K562 (cell line): ENCODE measurements at regions not wholly inside any gene's neighbourhood (a gene's known extent, or its start where the extent isn't known, plus 50 kb on each side); places are given as distances from the start of the nearest gene placed in this dataset.
A peak's percentile ranks its signal among the peaks of the same experiment; 100 is the strongest.

Experiments used
- CC2D1A ChIP-seq: fragments of 450-650 bp; IDR thresholded peaks from 2 replicates; pipeline ENCODE4 v1.6.1; 2017; ENCODE audit warnings: mild to moderate bottlenecking
- CCAR2 ChIP-seq: fragments of 200-400 bp; formaldehyde crosslinking; IDR thresholded peaks from 2 replicates; pipeline ENCODE4 v1.6.1; 2017; ENCODE audit warnings: mild to moderate bottlenecking, low read depth, low read length
- HDAC1 ChIP-seq, 2 experiments: fragments of 450-650 bp; IDR thresholded peaks; 2 replicates each; pipeline ENCODE4 v1.6.1; 2016 to 2017; ENCODE audit warnings: inconsistent platforms in 1 of 2, mild to moderate bottlenecking in 1 of 2, moderate library complexity in 1 of 2
- HMG20B ChIP-seq: fragments of 250-450 bp; sonication (Bioruptor Pico); IDR thresholded peaks from 2 replicates; pipeline ENCODE4 v1.5.0; 2021; ENCODE audit warnings: mild to moderate bottlenecking
- NFXL1 ChIP-seq: fragments of 450-650 bp; formaldehyde crosslinking; IDR thresholded peaks from 2 replicates; pipeline ENCODE4 v1.4.0; 2021; ENCODE audit warnings: mild to moderate bottlenecking
- NR4A1 ChIP-seq, 2 experiments: fragments of 250-450 bp in 1 of 2; fragments of 450-650 bp in 1 of 2; sonication (Bioruptor Pico) in 1 of 2; IDR thresholded peaks; 2 replicates each; pipeline versions ENCODE4 v1.4.0 to v1.6.1; 2016 to 2020; ENCODE audit warnings: mild to moderate bottlenecking in 2 of 2, missing compliant biosample characterization in 1 of 2, missing genetic modification characterization in 1 of 2, moderate library complexity in 1 of 2
- NUFIP1 ChIP-seq: fragments of 450-650 bp; IDR thresholded peaks from 2 replicates; pipeline ENCODE4 v1.6.1; 2018; ENCODE audit not compliant: partially characterized antibody
- PATZ1 ChIP-seq: fragments of 250-450 bp; sonication (Bioruptor Pico); IDR thresholded peaks from 2 replicates; pipeline ENCODE4 v1.5.0; 2020; ENCODE audit warnings: mild to moderate bottlenecking, borderline replicate concordance
- POU5F1 ChIP-seq: fragments of 150-350 bp; IDR thresholded peaks from 2 replicates; pipeline ENCODE4 v1.6.1; 2014; ENCODE audit warnings: borderline replicate concordance, low read length, low read depth, mild to moderate bottlenecking; ENCODE audit not compliant: partially characterized antibody
- SMC3 ChIP-seq: conservative IDR thresholded peaks from 2 replicates; pipeline ENCODE4 v1.6.1; 2011; ENCODE audit warnings: low read depth, low read length, improper control_type of control experiment; ENCODE audit not compliant: insufficient read depth
- STAG1 ChIP-seq: sonication (generic); formaldehyde crosslinking; IDR thresholded peaks from 2 replicates; pipeline ENCODE4 v1.5.0; 2020; ENCODE audit warnings: missing genetic modification reagents, borderline replicate concordance
- SUPT5H ChIP-seq: fragments of 450-650 bp; IDR thresholded peaks from 2 replicates; pipeline ENCODE4 v1.6.1; 2016
- ZBTB11 ChIP-seq, 3 experiments: fragments of 200-800 bp in 1 of 3; fragments of 250-450 bp in 1 of 3; fragments of 450-650 bp in 1 of 3; sonication (Bioruptor Pico) in 1 of 3; sonication (Bioruptor generic) in 1 of 3; formaldehyde crosslinking in 1 of 3; IDR thresholded peaks; 2 replicates each; pipeline versions ENCODE4 v1.6.1 to v1.8.0; 2016 to 2022; ENCODE audit warnings: mild to moderate bottlenecking in 2 of 3, missing genetic modification characterization in 2 of 3, missing compliant biosample characterization in 1 of 3, moderate library complexity in 1 of 3
- ZNF3 ChIP-seq: fragments of 250-450 bp; sonication (Bioruptor Pico); IDR thresholded peaks from 2 replicates; pipeline ENCODE4 v1.5.0; 2021; ENCODE audit warnings: mild to moderate bottlenecking, moderate library complexity
- ZNF57 ChIP-seq: fragments of 450-650 bp; formaldehyde crosslinking; IDR thresholded peaks from 2 replicates; pipeline ENCODE4 v1.4.0; 2020; ENCODE audit warnings: mild to moderate bottlenecking, moderate library complexity
- TF ChIP-seq, protein P1 (sequence below): IDR thresholded peaks from 2 replicates; pipeline ENCODE4 v1.6.1; 2011; ENCODE audit warnings: borderline replicate concordance, low read depth, mild to moderate bottlenecking, moderate library complexity, low read length; ENCODE audit not compliant: insufficient read depth, poor library complexity, severe bottlenecking

- no peak for TF ChIP-seq ZNF3
- TF ChIP-seq SMC3, result peak; percentile 80
- no peak for TF ChIP-seq ZNF57
- no peak for TF ChIP-seq STAG1 (CRISPR knock-in tag)
- TF ChIP-seq CC2D1A, result peak; percentile 51; the same call in 1 of the 2 replicates
- TF ChIP-seq ZBTB11 (CRISPR knock-in tag; IDR thresholded peaks at IDR 0.05), result no peak
- no peak for TF ChIP-seq PATZ1
- no peak for TF ChIP-seq NUFIP1
- TF ChIP-seq CCAR2, result no peak
- no peak for TF ChIP-seq HDAC1 (IDR thresholded peaks at IDR 0.05)
- TF ChIP-seq HMG20B (CRISPR knock-in tag), result no peak
- TF ChIP-seq, protein P1, sequence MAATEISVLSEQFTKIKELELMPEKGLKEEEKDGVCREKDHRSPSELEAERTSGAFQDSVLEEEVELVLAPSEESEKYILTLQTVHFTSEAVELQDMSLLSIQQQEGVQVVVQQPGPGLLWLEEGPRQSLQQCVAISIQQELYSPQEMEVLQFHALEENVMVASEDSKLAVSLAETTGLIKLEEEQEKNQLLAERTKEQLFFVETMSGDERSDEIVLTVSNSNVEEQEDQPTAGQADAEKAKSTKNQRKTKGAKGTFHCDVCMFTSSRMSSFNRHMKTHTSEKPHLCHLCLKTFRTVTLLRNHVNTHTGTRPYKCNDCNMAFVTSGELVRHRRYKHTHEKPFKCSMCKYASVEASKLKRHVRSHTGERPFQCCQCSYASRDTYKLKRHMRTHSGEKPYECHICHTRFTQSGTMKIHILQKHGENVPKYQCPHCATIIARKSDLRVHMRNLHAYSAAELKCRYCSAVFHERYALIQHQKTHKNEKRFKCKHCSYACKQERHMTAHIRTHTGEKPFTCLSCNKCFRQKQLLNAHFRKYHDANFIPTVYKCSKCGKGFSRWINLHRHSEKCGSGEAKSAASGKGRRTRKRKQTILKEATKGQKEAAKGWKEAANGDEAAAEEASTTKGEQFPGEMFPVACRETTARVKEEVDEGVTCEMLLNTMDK, result peak; percentile 18
- TF ChIP-seq NFXL1 (CRISPR knock-in tag), result no peak
- TF ChIP-seq NR4A1 (CRISPR knock-in tag; IDR thresholded peaks at IDR 0.05), result no peak
- TF ChIP-seq NR4A1 (tag; IDR thresholded peaks at IDR 0.05), result no peak
- TF ChIP-seq POU5F1, result no peak
- TF ChIP-seq SUPT5H, result no peak
These were observed 300.4 kb upstream of the NFE2L3 start (continued) for GRCh38 chr7:25851332-25852210.
